GM21381 (cell line): ENCODE measurements at regions not wholly inside any gene's neighbourhood (a gene's known extent, or its start where the extent isn't known, plus 50 kb on each side); places are given as distances from the start of the nearest gene placed in this dataset.

Experiments used
- ATAC-seq: cut with Tn5 transposase; IDR thresholded peaks from one replicate; pipeline ENCODE4 v1.9.1; 2021; ENCODE audit warnings: mild to moderate bottlenecking, moderate library complexity; ENCODE audit not compliant: unreplicated experiment

DNA sequence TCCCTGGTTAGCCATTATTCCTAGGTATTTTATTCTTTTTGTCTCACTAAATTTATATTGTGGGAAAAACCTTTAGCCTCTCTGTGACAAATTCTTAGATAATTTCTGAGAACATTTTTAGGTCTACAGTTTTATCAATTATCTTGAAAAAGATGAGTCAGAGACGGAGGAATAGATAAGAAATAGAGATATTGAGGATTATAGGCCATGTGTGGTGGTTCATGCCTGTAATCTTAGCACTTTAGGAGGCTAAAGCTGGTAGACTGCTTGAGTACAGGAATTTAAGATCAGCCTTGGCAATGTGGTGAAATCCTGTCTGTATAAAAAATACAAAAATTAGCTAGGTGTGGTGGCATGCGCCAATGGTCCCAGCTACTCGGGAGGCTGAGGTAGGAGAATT lies 960.2 kb downstream of the SQOR start:
- no peak for ATAC-seq

DNA sequence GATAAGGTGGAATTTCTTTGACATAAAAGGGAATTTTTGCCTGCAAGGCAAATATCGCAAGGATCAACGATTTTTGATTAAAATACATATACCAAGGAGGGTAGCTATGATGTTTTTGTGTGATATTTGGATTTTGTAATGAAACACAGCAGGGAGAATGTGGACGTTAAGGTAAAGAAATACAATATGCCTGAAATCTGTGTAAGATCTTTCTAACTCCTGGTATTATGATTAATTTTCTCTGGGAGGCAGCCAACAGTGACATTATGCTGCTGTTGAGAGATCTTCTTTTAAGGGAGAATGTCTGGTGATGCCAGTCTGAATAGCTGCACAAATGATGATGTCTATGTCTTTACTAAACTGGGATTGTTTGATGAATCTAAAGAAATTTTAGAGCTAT lies 972.2 kb downstream of the SQOR start:
- ATAC-seq = no peak

DNA sequence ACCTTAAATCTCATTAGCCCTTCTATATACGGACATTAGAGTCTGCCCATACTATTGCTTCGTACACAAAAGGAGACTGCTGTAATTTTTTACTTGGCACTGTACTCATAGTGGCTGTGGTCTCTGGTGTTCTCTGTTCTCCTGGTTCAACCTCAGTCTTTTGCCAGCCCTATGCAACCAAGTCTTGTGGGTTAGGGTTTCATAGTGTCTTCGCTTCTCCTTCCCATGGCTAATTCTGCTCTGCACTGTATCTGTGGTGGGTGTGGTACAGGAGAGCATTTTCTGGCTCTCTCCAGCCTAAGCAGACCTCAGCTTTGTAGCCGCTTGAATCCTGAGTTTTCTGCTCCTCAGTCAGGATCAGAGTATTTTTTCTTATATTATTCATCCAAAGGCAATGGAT lies 981.2 kb downstream of the SQOR start:
- no peak for ATAC-seq

DNA sequence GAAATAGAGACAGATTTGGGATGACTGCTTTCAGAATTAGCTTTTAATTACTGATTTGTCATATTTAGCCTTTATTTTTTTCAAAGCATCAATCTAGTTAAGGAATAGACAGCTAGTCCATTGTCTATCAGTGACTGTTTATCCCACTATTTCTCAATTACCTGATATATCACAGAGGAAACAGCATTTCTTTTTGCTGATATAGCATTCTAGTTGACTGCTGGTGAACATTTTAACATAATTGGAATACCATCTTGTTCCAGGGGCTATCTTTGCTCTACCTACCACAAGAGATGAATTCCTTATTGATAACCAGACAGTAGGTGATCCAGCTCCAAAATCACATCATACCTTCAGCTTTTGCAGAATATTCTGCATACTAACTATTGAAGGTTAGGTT lies 982.7 kb downstream of the SQOR start:
- ATAC-seq = no peak

DNA sequence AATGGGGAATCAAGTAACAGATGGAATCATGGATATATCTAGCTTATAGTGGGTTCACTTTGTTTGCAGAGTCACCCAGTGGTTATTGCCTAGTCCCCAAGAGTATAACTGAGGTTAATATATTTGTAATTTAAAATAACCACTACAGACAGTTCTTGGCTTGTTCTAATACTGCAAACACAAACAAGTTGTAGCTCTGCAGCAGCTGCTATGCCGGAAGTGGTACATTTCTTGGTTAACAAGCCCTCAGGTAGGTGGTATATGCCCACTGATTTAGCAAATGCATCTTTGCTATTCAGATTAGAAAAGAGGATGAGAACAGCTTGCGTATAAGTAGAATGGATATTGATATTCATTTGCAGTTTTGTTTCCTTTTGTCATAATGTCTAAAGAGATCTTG lies 984.2 kb downstream of the SQOR start:
- ATAC-seq = no peak

DNA sequence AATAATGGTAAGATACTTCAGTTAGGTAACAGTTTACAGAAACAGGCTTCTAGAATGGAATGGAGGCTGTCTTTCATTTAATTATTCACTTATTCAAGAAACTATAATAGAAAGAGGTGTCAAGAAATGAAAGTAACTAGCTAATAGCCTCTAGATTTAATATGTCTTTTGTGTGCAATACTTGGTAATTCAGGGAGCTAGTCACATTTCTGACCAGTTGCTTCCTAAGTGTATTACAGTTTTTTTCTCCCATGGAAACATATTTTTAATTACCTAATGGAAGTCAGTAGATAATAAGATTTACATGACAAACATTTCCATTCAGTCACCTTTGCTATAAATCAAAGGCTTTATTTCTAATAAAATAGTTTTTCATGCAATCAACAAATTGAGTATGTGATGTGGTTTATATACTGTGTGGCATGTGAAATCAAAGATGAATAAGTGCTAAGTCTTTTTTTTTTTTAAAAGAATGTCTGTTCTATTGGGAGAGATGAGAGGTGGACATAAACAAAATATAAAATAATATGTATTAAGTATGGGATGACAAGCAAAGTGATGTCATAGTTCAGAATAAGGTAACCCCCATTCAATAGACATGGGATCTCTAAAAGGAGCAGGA lies 985.7 kb downstream of the SQOR start:
- ATAC-seq = no peak

DNA sequence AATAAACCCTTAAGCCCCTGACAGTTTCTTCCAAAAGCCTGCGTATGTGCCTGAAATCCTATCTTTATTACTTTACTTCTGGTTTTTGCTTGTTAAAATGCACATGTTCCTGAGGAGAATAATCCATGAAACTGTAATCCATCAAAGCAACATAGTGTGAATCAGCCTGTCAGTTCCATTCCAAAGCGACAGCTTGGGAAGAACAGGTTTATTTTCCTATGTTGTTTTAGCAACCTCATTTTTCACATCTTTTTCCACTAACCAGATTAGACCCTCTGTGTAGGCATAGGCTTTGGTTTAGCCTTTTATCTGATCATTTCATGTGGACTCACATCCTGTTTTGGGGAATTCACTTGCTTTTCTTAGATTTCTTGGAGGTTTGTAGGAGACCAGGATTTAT lies 988.0 kb downstream of the SQOR start:
- no peak for ATAC-seq

DNA sequence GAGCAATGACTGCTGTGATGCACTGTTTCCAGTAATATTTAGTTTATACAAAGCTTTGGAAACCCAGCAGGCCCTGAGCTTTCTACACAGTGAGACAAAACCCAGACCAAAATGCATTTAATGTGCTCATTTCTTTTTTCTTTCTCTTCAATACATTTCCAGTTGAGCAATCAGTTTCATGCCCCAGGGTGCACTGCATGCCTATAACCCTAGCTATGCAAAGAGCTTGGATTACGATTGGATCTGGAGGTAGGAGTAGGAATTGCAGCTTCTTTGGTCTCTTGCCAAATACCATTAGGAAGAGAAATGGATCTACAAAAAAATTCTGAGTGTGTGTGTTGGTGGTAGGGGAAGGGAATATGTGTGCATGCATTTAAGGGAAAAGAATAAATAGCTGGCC lies 1001.4 kb downstream of the SQOR start:
- ATAC-seq = no peak

DNA sequence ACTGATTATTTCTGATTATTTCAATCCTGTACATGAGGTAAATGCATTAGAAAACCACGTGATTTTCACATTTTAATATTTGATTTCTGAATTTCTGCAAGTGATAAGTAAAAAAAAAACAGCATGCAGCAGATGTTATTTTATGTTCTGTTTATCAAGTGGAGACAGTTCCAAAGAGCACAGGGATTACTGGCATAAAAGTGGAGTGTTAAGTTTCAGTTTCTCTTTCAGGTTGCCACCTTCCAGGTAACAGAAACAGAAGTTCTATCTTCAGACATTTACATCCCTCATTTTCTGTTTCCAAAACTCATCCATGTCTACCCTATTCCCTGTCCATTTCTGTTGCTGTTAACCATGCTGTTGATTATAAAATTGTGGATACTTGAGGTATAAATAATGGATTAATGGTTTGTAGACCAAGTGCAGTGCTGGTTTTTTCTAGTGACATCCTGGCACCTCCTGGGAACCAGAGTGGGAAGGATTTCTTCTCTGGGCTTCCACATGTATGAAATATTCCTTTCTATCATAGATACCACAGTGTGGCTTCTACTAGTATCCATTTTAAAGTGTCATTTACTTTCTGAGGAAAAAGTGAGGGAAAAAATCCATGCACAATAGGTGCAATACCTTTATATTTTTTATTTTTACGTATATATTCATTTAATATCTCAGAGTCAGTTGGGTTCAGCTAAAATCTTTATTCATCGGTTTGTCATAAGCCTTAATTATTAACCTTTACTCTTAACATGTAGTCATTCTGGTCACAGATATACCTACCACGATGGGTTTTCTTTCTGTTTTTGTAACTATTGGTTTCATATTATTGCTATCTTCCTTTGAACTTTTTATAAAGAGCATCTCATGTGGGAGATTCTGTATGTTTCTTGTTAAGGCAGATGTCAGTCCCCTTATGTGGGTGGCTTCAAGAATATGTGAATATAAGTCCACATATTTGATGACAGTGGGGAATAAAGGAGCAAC lies 1010.0 kb downstream of the SQOR start:
- no peak for ATAC-seq

DNA sequence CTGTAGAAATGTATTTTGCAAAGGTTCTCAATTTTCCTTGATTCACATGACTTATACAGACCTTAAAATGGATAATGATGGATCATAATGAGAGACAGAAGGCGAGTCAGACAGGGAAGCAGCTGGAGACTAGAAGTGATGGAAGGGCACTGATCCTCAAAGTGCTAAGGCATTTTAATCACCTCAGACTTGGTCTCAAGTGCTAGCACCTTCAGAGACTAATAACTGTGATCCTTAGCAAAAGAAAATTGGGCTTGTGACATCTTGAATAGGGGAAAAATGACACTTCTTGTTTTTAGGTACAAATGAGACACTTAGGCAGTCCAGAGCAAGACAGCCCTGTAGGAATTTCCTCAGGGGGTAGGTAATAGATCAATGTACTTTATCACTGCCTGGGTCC lies 1011.7 kb downstream of the SQOR start:
- ATAC-seq = no peak

DNA sequence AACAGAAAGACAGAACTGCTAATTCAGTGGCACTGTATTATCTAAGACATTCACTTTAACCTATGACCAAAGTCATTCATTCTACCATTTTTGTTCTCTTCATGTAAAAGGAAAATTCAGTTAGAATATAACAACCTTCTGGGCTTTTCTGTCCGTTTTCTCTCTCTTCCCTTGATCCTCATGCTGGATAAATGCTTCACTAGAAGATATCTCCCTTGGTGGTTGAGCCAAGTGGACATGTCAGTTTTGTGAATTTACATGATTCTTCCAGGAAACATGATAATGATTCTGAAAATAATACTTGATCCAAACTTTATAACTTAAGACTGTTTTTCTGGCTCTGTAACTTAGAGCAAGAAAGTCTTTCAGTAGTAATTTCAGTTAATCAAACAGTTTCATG lies 1012.2 kb downstream of the SQOR start:
- ATAC-seq = no peak

DNA sequence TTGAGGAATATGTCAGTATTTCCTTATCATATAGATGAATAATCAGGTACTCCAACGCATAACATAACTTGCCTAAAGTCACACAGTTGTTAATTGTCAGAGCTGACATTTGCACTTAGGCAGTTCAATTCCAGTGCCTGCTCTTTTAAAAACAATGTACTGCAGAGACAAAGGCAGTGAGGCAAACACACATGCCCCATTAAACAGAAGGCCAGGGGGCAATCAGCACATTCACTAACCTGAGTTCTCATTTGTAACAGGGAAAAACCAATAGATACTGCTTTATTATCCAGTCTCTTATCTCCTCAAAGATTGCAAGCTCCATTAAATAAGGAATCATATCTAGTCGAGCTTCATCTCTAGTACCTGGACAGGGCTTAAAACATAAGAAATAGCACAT lies 1017.4 kb downstream of the SQOR start:
- no peak for ATAC-seq

DNA sequence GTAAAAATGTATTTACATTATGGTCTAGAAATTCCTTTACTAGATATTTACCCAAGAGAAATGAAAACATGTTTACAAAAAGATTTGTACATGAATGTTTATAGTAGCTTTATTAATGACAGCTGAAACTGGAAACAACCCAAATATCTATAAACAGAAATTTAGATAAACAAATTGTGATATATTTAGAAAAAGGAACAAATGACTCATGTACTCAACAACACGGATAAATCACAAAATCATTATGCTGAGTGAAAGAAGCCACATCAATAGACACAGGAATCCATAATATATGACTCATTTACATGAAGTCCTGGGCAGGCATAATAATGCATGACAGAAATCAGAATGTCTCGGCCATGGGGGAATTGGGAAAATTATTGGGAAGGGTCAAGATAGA lies 1020.2 kb downstream of the SQOR start:
- no peak for ATAC-seq

DNA sequence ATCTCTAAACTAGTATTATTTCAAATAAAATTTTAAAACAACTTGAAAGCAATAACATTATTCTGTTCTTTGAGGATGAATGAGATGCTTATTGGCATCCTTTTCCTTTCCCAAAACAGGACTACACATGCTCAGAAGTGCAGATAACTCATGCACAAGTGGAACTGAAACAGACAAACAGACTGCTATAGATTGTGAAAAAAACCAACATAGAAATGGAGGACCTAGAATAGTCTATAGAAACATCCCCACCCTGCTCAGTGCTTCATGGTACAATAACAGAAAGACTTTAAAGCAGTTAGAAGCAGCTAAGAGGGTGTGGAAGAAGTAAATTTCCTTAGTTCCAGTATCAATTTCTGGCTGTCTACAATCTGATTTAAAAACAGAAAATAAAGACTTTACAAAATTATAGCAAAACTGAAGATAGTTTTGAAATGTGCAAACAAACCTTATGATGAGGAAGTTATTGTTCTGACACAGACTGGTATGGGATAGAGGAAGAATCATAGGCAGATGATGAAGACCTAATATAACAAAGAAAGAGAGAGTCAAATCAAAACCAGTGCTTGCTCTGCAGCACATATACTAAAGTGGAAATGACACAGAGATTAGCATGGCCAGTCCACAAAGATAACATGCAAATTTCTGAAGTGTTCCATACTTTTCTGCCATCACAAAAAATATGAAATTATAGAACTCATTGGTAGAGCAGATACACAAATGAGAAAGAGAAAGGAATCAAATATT lies 1025.4 kb downstream of the SQOR start:
- ATAC-seq = no peak

DNA sequence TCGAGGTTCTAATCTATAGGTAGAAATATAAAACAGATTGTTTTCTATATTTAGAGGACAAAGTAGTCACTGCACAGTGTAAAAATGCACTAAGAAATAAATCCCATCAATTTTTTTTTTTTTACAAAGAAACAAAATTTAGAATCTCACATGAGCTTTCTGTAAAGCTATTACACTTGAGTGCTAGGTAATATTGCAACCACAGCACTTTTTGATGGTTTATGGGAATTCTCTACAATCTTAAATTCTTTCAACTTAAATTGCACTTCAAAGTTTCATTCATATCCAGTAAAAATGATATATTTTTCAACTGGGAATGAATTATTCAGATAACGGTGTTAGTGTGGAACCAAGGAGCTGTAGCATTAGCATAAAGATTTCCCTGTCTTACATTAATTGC lies 1035.4 kb downstream of the SQOR start:
- no peak for ATAC-seq

DNA sequence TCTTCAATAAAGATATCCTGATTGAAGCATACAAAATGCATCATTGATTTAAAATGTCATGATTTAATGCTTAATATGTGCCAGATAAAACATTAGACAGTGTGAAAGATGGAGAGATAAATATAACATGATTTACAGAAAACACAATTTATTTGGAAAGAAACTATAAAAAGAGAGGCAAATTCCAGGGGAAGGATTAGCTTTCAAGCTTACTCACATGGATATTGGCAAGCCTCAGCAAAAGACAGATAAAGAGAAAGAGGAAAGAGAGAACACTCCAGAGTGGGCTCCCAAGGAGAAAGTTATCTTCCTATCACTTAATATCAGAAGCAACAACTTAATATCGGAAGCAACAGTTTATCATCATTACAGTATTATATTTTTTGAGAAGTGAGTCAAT lies 1036.5 kb downstream of the SQOR start:
- no peak for ATAC-seq

DNA sequence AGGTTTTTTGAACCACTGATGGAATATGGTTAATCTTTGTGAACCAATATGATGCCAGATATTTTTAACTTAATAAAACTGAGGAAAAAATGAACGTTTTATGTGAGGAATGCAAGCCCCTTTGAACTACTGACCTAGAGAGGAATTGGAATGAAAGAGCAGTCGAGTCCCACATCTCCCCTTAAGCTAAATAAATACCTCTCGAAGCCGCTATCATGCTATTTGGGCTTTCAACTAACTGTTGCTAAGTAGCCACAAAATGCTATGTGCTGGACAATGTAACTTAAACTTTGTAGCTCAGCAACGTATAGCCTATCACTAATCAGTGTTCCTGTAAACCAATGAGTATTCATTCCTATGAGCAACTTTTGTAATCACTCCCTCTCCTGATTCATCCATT lies 1037.2 kb downstream of the SQOR start:
- ATAC-seq = no peak

DNA sequence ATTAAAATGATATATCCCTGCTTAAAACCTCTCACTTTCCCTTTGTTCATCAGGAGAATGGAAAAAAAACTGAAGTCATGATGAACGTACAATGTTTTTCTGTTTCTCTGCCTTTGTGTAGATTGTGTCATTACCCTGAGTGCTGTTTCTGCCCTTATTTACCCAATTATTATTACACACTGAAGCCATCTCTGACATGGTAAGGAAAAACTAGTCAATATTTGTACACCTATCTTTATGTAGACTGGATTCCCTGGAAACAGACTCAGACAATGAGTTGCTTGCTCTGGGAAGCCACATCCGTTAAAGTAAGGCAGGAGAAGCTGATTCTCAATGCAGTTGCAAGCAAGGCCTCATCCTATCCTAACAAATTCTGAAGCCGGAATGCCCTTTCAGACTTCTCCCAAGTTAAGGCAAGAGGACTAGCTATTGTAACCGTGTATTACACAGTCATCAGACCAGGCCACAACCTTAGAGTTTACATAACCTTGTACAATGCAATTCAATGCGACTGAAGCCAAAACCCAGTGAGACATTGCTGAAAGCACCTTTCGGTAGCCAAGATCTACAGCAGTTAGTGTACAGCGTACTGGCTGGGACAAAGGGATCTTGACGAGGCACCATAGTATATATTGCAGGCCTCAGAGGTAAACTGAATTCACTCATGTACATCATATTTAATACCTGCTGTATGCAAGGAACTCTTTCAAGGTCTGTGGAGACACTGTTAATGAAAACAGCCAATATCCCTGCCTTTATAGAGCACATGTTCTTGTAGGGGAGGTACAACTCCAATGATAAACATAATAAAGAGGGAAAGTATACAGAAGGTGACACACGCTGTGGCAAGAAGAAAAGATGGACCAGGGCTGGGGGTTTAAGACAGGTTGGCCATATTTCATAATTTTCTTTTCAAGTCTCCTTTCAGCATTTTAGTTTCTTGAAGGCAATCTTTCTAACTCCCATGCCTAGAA lies 1040.8 kb upstream of the SEMA6D start:
- ATAC-seq = no peak

DNA sequence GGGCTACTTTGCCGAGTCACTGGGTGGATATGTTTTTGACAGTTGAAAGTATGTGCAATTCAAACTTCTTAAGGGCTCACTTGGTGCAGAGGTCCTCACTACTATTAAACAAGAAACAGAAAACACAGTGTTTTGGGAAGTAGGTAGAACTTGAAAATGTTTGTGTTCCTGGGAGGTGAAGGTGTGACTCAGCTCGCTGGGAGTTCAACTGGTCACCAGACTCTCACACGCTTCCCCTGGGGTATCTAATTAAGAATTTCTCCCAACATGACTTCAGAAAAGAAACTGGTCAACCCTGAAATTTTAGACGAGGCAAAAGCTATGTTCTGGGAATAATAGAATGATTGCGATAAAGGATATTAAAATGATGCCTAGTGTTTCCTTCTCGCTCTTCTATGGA lies 1039.8 kb upstream of the SEMA6D start:
- ATAC-seq = no peak

DNA sequence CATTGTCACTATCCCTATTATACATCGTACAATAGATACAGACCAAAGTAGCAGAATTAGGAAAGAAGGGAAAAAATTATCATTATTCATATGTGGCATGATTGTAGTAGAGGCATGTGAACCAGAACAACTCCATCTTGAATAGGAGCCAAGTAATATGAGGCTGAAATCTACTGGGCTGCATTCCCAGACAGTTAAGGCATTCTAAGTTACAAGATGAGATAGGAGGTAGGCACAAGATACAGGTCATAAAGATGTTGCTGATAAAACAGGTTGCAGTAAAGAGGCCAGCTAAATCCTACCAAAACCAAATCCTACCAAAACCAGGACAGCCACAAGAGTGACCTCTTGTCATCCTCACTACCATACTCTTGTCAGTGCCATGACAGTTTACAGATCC lies 1035.4 kb upstream of the SEMA6D start:
- no peak for ATAC-seq
